Smooth muscle cell (in vitro differentiated cells): ENCODE measurements at regions not wholly inside any gene's neighbourhood (a gene's known extent, or its start where the extent isn't known, plus 50 kb on each side); places are given as distances from the start of the nearest gene placed in this dataset.

ENCODE experiments used
- DNase-seq: peaks from one replicate; lab custom pipeline; 2025; ENCODE audit not compliant: unreplicated experiment; lab: John Stamatoyannopoulos, UW
- H2AFZ ChIP-seq: fragments of 200-600 bp; sonication (generic); 2 replicates; pipeline ENCODE4 v1.6.0; 2016; ENCODE audit warnings: antibody characterized with exemption, low read depth, mild to moderate bottlenecking
- H3F3A ChIP-seq: fragments of 200-600 bp; sonication (generic); 2 replicates; pipeline ENCODE4 v1.6.0; 2017; ENCODE audit warnings: antibody characterized with exemption, low read depth
- H3K27ac ChIP-seq: fragments of 200-600 bp; sonication (generic); 2 replicates; pipeline ENCODE4 v1.5.1; 2016; ENCODE audit warnings: low read depth, mild to moderate bottlenecking
- H3K27me3 ChIP-seq: fragments of 200-600 bp; sonication (generic); 2 replicates; pipeline ENCODE4 v1.6.1; 2016; ENCODE audit warnings: low read depth, mild to moderate bottlenecking
- H3K36me3 ChIP-seq: fragments of 200-600 bp; sonication (generic); 2 replicates; pipeline ENCODE4 v1.5.1; 2016; ENCODE audit warnings: low read depth
- H3K4me1 ChIP-seq: fragments of 200-600 bp; sonication (generic); 2 replicates; pipeline ENCODE4 v1.5.1; 2016; ENCODE audit warnings: low read depth
- H3K4me2 ChIP-seq: fragments of 200-600 bp; sonication (generic); 2 replicates; pipeline ENCODE4 v1.6.0; 2016; ENCODE audit warnings: mild to moderate bottlenecking
- H3K4me3 ChIP-seq: fragments of 200-600 bp; sonication (generic); 2 replicates; pipeline ENCODE4 v1.5.1; 2016; ENCODE audit warnings: mild to moderate bottlenecking
- H3K79me2 ChIP-seq: fragments of 200-600 bp; sonication (generic); 2 replicates; pipeline ENCODE4 v1.6.0; 2016; ENCODE audit warnings: low read depth, mild to moderate bottlenecking
- H3K9ac ChIP-seq: fragments of 200-600 bp; sonication (generic); 2 replicates; pipeline ENCODE4 v1.6.0; 2016; ENCODE audit warnings: low read depth
- H3K9me3 ChIP-seq: fragments of 200-600 bp; sonication (generic); replicated peaks from 2 replicates; pipeline ENCODE4 v1.5.1; 2016; ENCODE audit warnings: low read depth
- H4K20me1 ChIP-seq: fragments of 200-600 bp; sonication (generic); 2 replicates; pipeline ENCODE4 v1.6.0; 2016; ENCODE audit warnings: low read depth
- WGBS: methylation state at CpG from one replicate; pipeline ENCODE4 v1.1.7; 2016; ENCODE audit warnings: low lambda C conversion rate; 5-methylcytosine and 5-hydroxymethylcytosine counted together
- TF ChIP-seq, protein P1 (sequence below): fragments of 200-600 bp; sonication (generic); IDR thresholded peaks from 2 replicates; pipeline ENCODE4 v1.5.1; 2017; ENCODE audit warnings: borderline replicate concordance, mild to moderate bottlenecking, antibody characterized with exemption; ENCODE audit not compliant: insufficient read depth, poor library complexity, severe bottlenecking

DNA sequence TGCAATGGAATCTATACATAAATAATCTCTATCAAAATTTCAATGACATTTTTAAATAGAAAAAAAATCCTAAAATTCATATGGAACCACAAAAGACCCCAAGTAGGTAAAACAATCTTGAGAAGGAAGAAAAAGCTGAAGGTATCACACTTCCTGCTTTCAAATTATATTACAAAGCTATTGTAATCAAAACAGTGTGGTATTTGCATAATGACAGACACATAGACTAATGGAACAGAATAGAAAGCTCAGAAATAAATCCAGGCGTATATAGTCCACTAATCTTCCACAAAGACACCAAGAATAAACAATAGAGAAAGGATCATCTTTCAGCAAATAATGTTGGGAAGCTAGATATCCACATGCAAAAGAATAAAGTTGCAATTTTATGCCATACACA, 699.8 kb upstream of the ID2 start:
- 97% methylated on average over 1 of the region's 1 CpG for WGBS
- Histone ChIP-seq H3K27ac (no peak overlapping the region), H3K4me1 (no peaks in the 10 kb centered on the region), H3F3A (no peaks in the 10 kb centered on the region), H3K79me2 (no peaks in the 10 kb centered on the region), H3K9me3 (no peaks in the 10 kb centered on the region), H3K9ac (no peak overlapping the region), H4K20me1 (no peaks in the 10 kb centered on the region), H3K4me2 (no peak overlapping the region), H2AFZ (no peak overlapping the region), H3K36me3 (no peaks in the 10 kb centered on the region), H3K27me3 (no peaks in the 10 kb centered on the region), H3K4me3 (no peak overlapping the region)
- TF ChIP-seq, protein P1, sequence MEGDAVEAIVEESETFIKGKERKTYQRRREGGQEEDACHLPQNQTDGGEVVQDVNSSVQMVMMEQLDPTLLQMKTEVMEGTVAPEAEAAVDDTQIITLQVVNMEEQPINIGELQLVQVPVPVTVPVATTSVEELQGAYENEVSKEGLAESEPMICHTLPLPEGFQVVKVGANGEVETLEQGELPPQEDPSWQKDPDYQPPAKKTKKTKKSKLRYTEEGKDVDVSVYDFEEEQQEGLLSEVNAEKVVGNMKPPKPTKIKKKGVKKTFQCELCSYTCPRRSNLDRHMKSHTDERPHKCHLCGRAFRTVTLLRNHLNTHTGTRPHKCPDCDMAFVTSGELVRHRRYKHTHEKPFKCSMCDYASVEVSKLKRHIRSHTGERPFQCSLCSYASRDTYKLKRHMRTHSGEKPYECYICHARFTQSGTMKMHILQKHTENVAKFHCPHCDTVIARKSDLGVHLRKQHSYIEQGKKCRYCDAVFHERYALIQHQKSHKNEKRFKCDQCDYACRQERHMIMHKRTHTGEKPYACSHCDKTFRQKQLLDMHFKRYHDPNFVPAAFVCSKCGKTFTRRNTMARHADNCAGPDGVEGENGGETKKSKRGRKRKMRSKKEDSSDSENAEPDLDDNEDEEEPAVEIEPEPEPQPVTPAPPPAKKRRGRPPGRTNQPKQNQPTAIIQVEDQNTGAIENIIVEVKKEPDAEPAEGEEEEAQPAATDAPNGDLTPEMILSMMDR, result no peak
- DNase-seq, result no peak

DNA sequence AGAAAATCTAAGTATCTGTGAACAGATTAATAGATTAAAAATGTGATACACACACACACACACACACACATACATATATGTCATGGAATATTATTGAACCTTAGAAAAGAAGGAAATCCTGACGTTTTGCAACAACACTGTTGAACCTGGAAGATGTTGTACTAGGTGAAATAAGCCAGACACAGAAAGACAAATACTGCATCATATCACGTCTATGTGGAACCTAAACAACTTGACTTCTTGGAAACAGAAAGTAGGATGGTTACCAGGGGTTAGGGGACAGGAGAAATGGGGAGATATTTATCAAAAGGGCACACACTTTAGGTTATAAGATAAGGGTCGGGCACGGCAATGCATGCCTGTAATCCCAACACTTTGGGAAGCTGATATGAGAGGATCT, 698.4 kb upstream of the ID2 start:
- Histone ChIP-seq H3K27me3 (no peaks in the 10 kb centered on the region), H3K36me3 (no peaks in the 10 kb centered on the region), H2AFZ (no peak overlapping the region), H3K9ac (no peak overlapping the region), H3F3A (no peaks in the 10 kb centered on the region), H3K4me2 (no peak overlapping the region), H4K20me1 (no peaks in the 10 kb centered on the region), H3K4me1 (no peaks in the 10 kb centered on the region), H3K9me3 (no peaks in the 10 kb centered on the region), H3K4me3 (no peak overlapping the region), H3K27ac (no peak overlapping the region), H3K79me2 (no peaks in the 10 kb centered on the region)
- 75% methylated on average over 4 of the region's 4 CpGs for WGBS
- DNase-seq, result no peak
- TF ChIP-seq, protein P1, result no peak

DNA sequence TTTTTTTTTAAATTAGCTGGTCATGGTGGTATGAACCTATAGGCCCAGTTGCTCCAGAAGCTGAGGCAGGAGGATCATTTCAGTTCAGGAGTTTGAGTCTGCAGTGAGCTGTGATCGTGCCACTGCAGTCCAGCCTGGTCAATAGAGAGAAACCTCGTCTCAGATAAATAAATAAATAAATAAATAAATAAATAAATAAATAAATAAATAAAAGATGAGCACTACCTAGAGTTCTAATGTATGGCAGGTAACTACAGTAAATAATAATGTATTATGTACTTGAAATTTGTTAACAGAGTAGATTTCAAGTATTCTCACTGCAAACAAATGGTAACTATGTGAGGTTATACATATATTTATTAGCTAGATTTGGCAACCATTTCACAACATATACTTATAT, 697.9 kb upstream of the ID2 start:
- Histone ChIP-seq H3K4me3 (no peak overlapping the region), H4K20me1 (no peaks in the 10 kb centered on the region), H2AFZ (no peak overlapping the region), H3K36me3 (no peaks in the 10 kb centered on the region), H3K9me3 (no peaks in the 10 kb centered on the region), H3K4me2 (no peak overlapping the region), H3K27me3 (no peaks in the 10 kb centered on the region), H3K27ac (no peak overlapping the region), H3K79me2 (no peaks in the 10 kb centered on the region), H3F3A (no peaks in the 10 kb centered on the region), H3K4me1 (no peaks in the 10 kb centered on the region), H3K9ac (no peak overlapping the region)
- DNase-seq, result no peak
- 98% methylated on average over 2 of the region's 2 CpGs for WGBS
- TF ChIP-seq, protein P1, result no peak

DNA sequence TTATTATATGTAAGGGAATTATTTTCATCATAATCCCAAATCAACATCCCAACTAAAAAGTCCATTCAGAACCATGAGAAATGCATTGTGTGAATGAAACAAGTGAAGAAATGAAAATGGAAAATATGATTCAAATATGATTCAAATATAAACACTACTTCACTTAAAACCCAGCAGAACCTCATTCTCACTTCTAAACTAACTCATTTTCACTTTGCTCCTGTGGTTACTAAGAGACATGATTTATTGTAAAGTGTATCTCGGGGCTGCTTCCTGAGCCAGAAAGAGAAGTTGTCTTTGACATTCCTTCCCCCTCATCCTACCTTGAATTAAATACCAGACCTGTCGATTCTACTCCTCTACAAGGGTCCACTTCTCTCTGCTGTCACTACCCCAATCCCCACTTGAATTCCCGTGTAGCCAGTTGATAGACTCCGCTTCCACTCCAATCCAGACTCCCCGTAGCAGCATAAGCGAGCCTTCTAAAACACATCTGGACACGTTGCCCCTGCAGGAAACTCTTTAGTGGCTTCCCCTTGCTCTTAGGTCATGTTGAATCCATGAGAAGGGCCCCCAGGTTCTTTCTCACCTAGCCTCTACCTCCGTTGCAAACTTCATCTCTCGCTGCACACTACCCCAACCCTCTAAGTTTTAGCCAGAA, 697.0 kb upstream of the ID2 start:
- no peaks in the 10 kb centered on the region for H3F3A ChIP-seq
- H3K27ac ChIP-seq, result no peak overlapping the region
- no peaks in the 10 kb centered on the region for H4K20me1 ChIP-seq
- no peak overlapping the region for H2AFZ ChIP-seq
- no peak overlapping the region for H3K9ac ChIP-seq
- no peak overlapping the region for H3K4me3 ChIP-seq
- no peaks in the 10 kb centered on the region for H3K4me1 ChIP-seq
- TF ChIP-seq, protein P1, result no peak
- H3K4me2 ChIP-seq, result no peak overlapping the region
- H3K36me3 ChIP-seq, result no peaks in the 10 kb centered on the region
- no peak for DNase-seq
- WGBS, result 92% methylated on average over 9 of the region's 9 CpGs
- H3K9me3 ChIP-seq, result no peaks in the 10 kb centered on the region
- no peaks in the 10 kb centered on the region for H3K27me3 ChIP-seq
- no peaks in the 10 kb centered on the region for H3K79me2 ChIP-seq
